ENCODE measurements at regions not wholly inside any gene's neighbourhood (a gene's known extent, or its start where the extent isn't known, plus 50 kb on each side); places are given as distances from the start of the nearest gene placed in this dataset.
"Not testable (repeated sequence)": the region's sequence is repeated elsewhere in the genome, so short reads cannot be mapped to it uniquely, and the experiment has no call there.

GRCh38 chr1:229859026-229859425, 208.0 kb upstream of the GALNT2 start:
- no peak for DNase-seq (ENCODE audit: low spot score)

GRCh38 chr1:229860926-229861325, 206.1 kb upstream of the GALNT2 start:
- DNase-seq (ENCODE audit: low spot score), result no peak

GRCh38 chr1:229862017-229862774, 204.8 kb upstream of the GALNT2 start:
- no peak for DNase-seq (ENCODE audit: low spot score)

- no peak for DNase-seq (ENCODE audit: low spot score)
These were observed 203.1 kb upstream of the GALNT2 start for GRCh38 chr1:229863651-229864545.

- no peak for DNase-seq (ENCODE audit: low spot score)
These were observed 202.3 kb upstream of the GALNT2 start for GRCh38 chr1:229864686-229865230.

GRCh38 chr1:229865321-229865720, 201.7 kb upstream of the GALNT2 start:
- not testable (repeated sequence) for DNase-seq (ENCODE audit: low spot score)

GRCh38 chr1:229867726-229868125, 199.3 kb upstream of the GALNT2 start:
- DNase-seq (ENCODE audit: low spot score), result no peak

- DNase-seq (ENCODE audit: low spot score), result no peak
These were observed 197.8 kb upstream of the GALNT2 start for GRCh38 chr1:229869240-229869639.

- DNase-seq (ENCODE audit: low spot score), result no peak
These were observed 197.4 kb upstream of the GALNT2 start for GRCh38 chr1:229869687-229870086.

GRCh38 chr1:229870381-229870780, 196.7 kb upstream of the GALNT2 start:
- DNase-seq (ENCODE audit: low spot score), result no peak

- DNase-seq (ENCODE audit: low spot score), result no peak
These were observed 195.9 kb upstream of the GALNT2 start for GRCh38 chr1:229871078-229871676.

GRCh38 chr1:229874136-229874535, 192.9 kb upstream of the GALNT2 start:
- no peak for DNase-seq (ENCODE audit: low spot score)

- no peak for DNase-seq (ENCODE audit: low spot score)
These were observed 192.4 kb upstream of the GALNT2 start for GRCh38 chr1:229874609-229875008.

- no peak for DNase-seq (ENCODE audit: low spot score)
These were observed 192.0 kb upstream of the GALNT2 start for GRCh38 chr1:229875086-229875485.

- no peak for DNase-seq (ENCODE audit: low spot score)
These were observed 187.3 kb upstream of the GALNT2 start for GRCh38 chr1:229879746-229880145.

- DNase-seq (ENCODE audit: low spot score), result no peak
These were observed 186.5 kb upstream of the GALNT2 start for GRCh38 chr1:229880271-229881170.

- no peak for DNase-seq (ENCODE audit: low spot score)
These were observed 184.4 kb upstream of the GALNT2 start for GRCh38 chr1:229882621-229883020.

GRCh38 chr1:229883504-229884200, 183.4 kb upstream of the GALNT2 start:
- no peak for DNase-seq (ENCODE audit: low spot score)

GRCh38 chr1:229884765-229885164, 182.3 kb upstream of the GALNT2 start:
- DNase-seq (ENCODE audit: low spot score), result no peak

GRCh38 chr1:229885568-229886495, 181.2 kb upstream of the GALNT2 start:
- no peak for DNase-seq (ENCODE audit: low spot score)
